SIG-M5 treated with dmso at 0.1 percent for 504 hours (cell line): ENCODE measurements at regions not wholly inside any gene's neighbourhood (a gene's known extent, or its start where the extent isn't known, plus 50 kb on each side); places are given as distances from the start of the nearest gene placed in this dataset.
A peak's percentile ranks its signal among the peaks of the same experiment; 100 is the strongest.

ENCODE experiments used
- DNase-seq: peaks from one replicate; lab custom pipeline; 2025; ENCODE audit not compliant: unreplicated experiment; lab: John Stamatoyannopoulos, UW

- no peak for DNase-seq
These were observed 340.8 kb upstream of the KIAA1217 start for GRCh38 chr10:23868121-23868520.

DNA sequence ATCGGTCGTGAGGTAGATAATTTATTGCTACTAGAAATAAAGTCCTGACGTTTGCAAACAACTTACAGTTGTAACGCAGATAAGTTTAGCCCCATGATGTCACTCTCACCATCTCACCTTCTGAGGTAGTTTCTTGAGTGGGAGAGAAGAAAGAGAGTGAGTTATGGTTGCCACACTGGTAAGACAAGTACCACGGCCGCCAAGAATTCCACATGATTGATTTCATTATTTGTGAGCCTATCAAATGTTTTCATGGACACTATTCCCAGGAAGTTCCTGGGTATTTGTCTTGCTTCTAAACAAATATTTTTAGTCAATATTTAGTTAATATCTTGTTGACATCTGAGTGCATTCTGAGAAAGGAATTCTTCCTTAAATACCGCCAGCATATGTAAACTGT lies 339.4 kb upstream of the KIAA1217 start:
- DNase-seq: no peak

DNA sequence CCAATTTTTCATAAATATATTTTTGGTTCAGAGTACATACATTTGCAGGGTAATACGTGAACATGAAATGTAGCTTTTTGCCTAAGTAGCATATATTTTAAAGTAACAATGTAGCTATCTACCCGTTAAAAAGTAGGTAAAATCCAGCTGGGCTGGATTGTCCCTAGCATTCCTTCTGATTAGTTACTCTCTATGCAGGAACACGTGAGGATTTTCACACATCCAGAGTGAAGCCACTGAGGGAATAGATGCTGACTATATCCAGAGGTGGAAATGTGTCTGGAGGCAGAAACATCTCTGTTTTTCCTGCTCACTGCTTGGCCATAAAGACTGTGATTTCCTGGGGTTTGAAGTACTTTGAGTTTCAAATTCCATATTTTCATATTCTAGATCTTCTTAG lies 338.9 kb upstream of the KIAA1217 start:
- no peak for DNase-seq

GRCh38 chr10:23870651-23871610 lies 338.0 kb upstream of the KIAA1217 start:
- peak; percentile 90 for DNase-seq

DNA sequence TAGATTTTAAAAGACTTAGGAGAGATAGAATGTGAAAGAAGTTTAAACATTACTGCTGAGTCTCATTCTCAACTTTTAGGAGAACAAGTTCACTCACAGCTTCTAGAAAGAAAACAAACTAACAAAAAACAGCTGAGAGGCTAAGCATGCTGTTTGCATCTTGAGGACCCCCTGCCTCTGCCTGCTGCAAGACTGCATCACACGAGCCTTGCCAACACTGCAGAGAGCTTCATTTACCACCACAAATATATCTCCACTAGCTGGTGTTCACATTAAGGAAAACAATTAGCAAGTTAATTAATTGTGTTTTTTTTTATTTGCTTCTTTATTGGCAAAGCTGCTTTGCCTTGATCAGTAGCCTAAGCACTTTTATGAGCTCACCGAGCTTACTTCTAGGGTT lies 336.6 kb upstream of the KIAA1217 start:
- DNase-seq: no peak

DNA sequence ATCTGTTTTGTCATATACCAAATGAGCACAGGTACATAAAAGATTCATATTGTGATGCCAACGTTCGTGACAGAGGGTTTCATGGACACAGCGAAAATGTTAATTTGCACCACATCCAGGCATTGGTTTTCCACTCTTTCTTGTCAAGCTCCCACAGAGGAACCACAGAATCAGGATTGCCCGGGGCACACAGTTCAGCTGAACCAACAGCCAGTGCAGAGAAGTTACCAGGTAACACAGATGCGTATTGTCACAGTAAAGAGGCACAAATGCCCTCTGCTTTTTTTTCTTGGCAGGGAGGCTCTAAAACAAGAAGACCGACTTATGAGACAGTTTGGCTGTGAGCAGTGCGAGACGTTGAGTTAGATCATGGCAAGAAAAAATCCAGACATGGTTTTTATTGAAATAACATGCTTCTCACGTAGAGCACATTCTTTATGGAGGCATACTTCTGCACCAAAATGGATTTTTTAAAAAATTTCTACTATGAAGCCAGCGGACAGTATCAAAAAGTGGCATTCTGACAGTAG lies 331.1 kb upstream of the KIAA1217 start:
- no peak for DNase-seq

DNA sequence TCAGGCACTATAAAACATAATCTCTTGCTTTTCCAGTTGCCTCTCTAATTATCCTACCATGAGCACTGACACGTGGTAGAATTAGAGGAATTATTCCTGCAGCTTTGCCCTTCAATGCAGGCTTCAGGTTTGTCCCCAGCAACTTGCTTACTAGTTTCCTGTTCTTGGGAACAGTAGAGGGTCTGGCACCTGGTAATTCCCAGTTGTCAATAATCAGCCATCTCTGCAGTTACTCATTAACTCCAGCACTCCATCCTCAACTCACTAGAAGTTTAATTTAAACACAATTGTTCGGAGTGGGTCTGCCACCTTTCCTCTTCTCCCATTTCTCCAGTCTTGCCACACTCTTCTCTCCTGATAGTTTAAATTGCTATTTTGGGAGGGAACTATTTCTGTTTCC lies 324.3 kb upstream of the KIAA1217 start:
- no peak for DNase-seq

GRCh38 chr10:23885853-23886252 lies 323.1 kb upstream of the KIAA1217 start:
- DNase-seq: no peak

DNA sequence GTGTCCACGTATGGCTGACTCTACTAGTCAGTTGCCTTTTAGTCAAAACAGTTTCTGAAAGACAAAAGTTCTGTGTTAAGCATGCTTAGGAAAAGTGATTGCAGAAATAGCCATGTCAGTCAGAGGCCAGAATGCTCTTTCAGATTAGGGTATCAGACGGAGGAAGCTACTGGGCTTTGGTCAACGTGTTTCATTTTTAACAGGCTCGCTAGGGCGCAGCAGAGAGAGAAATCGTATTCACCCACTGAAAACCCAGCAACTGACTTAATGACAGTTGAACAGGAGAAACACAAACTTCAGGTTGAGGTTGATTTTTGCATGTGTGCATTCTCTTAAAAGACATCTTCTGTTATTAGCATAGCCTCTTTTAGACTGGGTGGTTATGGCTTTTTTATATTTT lies 322.6 kb upstream of the KIAA1217 start:
- no peak for DNase-seq

GRCh38 chr10:23891301-23891700 lies 317.6 kb upstream of the KIAA1217 start:
- DNase-seq: no peak

- no peak for DNase-seq
These were observed 316.6 kb upstream of the KIAA1217 start for GRCh38 chr10:23892296-23892695.

DNA sequence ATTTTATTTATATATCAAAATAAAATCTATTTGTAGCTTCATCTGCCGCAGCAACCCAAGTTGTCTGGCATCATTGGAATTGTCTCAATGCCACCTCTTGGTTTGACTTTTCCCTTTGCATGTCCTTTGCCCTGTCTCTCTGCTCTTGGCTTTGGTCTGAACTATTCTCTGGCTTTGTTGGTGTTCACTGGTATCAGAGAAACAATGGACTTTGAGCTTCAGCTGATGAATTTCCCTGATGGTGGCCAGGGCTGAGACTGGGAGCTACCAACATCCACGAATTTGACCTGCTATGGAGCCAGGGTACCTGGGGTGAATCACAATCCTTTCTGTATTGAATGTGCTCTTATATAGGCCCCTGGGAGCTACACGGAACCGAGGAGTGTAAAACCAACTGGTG lies 311.7 kb upstream of the KIAA1217 start:
- no peak for DNase-seq

GRCh38 chr10:23897861-23898260 lies 311.1 kb upstream of the KIAA1217 start:
- no peak for DNase-seq

- no peak for DNase-seq
These were observed 309.8 kb upstream of the KIAA1217 start for GRCh38 chr10:23899166-23899565.

DNA sequence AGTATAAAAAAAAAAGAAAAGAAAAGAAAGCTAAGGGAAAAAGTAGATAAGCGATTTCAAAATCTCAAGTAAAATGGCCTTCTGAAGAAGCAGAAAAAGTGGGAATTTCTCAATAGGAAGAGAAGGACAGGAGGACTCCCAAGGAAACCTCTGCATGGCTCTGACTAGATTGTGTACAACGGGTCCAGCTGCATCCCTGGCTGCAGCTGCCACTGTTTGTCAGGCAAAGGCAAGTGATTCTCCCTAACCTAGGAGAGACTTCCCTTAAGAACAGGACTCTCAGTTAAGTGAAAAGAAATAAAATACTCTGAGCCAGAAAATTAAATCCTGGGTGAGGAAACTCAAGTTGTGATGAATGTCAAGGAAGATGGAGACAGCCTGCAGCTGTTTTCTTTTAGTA lies 298.6 kb upstream of the KIAA1217 start:
- no peak for DNase-seq

DNA sequence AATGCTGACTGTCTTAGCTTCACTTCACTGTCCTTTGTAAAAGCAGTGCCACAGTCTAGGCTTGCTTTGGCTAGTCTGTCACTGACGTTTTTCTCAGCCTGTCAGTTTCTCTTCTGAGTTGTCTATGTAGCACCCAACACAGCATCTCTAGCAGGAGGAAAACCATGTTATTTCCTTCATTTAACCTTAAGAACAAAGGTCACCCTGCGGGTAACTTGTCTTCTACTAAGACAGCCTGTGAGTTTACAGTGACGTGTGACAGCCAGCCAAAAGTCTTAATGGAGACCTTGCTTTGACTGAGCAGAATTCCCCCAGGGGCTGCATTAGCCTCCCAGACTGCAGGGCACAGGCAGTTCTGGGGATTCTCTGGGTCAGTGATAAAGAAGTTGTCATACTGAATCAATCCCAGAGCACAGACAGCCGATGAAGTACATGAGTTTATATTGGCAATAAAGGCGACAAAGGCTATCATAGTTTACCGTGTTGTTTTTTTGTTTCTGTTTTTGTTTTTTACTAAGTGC lies 296.0 kb upstream of the KIAA1217 start:
- no peak for DNase-seq

- DNase-seq: no peak
These were observed 294.3 kb upstream of the KIAA1217 start for GRCh38 chr10:23914641-23915040.

DNA sequence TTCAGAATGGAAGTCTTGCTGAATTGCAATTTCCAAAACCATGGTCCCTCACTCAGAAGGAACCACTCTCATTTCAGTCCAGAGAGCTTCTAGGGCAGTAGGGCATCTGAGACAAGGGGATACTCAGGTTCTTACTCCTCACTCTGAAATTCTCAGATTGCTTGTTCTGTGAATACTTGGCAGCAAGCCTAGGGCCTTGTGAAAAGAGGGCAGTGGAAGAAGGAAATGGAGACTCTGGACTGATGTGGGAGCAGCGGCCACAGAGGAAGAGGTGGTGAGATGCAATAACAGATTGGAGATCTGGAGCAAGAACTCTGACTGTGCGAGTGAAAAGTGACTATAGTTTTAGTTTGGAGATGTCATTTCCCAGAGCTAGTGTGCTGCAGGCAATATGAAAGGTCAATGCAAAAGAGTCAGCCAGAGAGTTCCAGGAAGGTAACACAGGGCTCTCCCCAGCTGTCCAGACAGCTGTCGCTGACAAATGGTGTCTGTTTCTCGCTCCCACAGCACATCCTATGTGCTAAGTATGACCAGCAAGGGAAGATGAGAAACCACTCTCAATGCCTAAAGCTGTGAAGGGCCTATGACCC lies 291.6 kb upstream of the KIAA1217 start:
- no peak for DNase-seq

GRCh38 chr10:23918090-23918723 lies 290.7 kb upstream of the KIAA1217 start:
- no peak for DNase-seq

GRCh38 chr10:23918839-23919238 lies 290.1 kb upstream of the KIAA1217 start:
- no peak for DNase-seq

- DNase-seq: no peak
These were observed 281.2 kb upstream of the KIAA1217 start for GRCh38 chr10:23927576-23928325.
